ENCODE measurements at regions not wholly inside any gene's neighbourhood (a gene's known extent, or its start where the extent isn't known, plus 50 kb on each side); places are given as distances from the start of the nearest gene placed in this dataset.

- TF ChIP-seq EZH2phosphoT487 (IDR thresholded peaks at IDR 0.05; ENCODE audit: insufficient read depth, low read depth) (no peak), EZH2 (IDR thresholded peaks at IDR 0.05; ENCODE audit: insufficient read depth, poor library complexity, severe bottlenecking) (no peak)
Measured at GRCh38 chr2:39497082-39497801, 60.2 kb upstream of the MAP4K3 start.

Measured in GM23248 (cell line).